GM23338 (cell line): ENCODE measurements at regions not wholly inside any gene's neighbourhood (a gene's known extent, or its start where the extent isn't known, plus 50 kb on each side); places are given as distances from the start of the nearest gene placed in this dataset.

ENCODE experiments used
- ATAC-seq: fragments of 200-7000 bp; cut with Tn5 transposase; 3 replicates; pipeline ENCODE4 v1.9.1; 2020
- DNase-seq: peaks from one replicate; pipeline ENCODE4 v3.0.0-alpha.2; 2015; ENCODE audit warnings: low spot score
- H2AFZ ChIP-seq: fragments of 200-600 bp; sonication (generic); 2 replicates; pipeline ENCODE4 v1.8.0; 2016; ENCODE audit warnings: antibody characterized with exemption, mild to moderate bottlenecking, moderate library complexity
- H3F3A ChIP-seq: fragments of 200-600 bp; sonication (generic); replicated peaks from 2 replicates; pipeline ENCODE4 v1.8.0; 2017; ENCODE audit warnings: antibody characterized with exemption, mixed run types, low read depth
- H3K27ac ChIP-seq: fragments of 200-600 bp; sonication (generic); 2 replicates; pipeline ENCODE4 v1.6.1; 2016; ENCODE audit warnings: low read depth
- H3K27me3 ChIP-seq: fragments of 200-600 bp; sonication (generic); 2 replicates; pipeline ENCODE4 v1.8.0; 2016; ENCODE audit warnings: mild to moderate bottlenecking, mixed run types, moderate library complexity; ENCODE audit not compliant: insufficient read depth
- H3K36me3 ChIP-seq: fragments of 200-600 bp; sonication (generic); 2 replicates; pipeline ENCODE4 v1.8.0; 2016; ENCODE audit warnings: mild to moderate bottlenecking; ENCODE audit not compliant: insufficient read depth
- H3K4me1 ChIP-seq: fragments of 200-600 bp; sonication (generic); 2 replicates; pipeline ENCODE4 v1.8.0; 2016; ENCODE audit warnings: mild to moderate bottlenecking, moderate library complexity; ENCODE audit not compliant: insufficient read depth
- H3K4me2 ChIP-seq: fragments of 200-600 bp; sonication (generic); 2 replicates; pipeline ENCODE4 v1.7.1; 2017; ENCODE audit warnings: mixed run types
- H3K4me3 ChIP-seq: fragments of 200-600 bp; sonication (generic); 2 replicates; pipeline ENCODE4 v1.6.1; 2016; ENCODE audit warnings: mixed run types
- H3K79me2 ChIP-seq: fragments of 200-600 bp; sonication (generic); replicated peaks from 2 replicates; pipeline ENCODE4 v1.8.0; 2017; ENCODE audit warnings: mild to moderate bottlenecking; ENCODE audit not compliant: insufficient read depth
- H3K9me2 ChIP-seq: fragments of 200-600 bp; sonication (generic); 2 replicates; pipeline ENCODE4 v1.8.0; 2017; ENCODE audit not compliant: insufficient read depth
- H4K20me1 ChIP-seq: fragments of 200-600 bp; sonication (generic); replicated peaks from 2 replicates; pipeline ENCODE4 v1.8.0; 2017; ENCODE audit warnings: mild to moderate bottlenecking; ENCODE audit not compliant: insufficient read depth
- H3K27ac Mint-ChIP-seq: 2 replicates; pipeline ENCODE4 v1.8.0; 2020; ENCODE audit warnings: inconsistent platforms, mild to moderate bottlenecking, moderate library complexity, mixed read lengths
- H3K27me3 Mint-ChIP-seq: 3 replicates; pipeline ENCODE4 v1.8.0; 2022; ENCODE audit warnings: low read depth, mild to moderate bottlenecking, moderate library complexity, mixed read lengths, inconsistent platforms; ENCODE audit not compliant: insufficient read depth, poor library complexity
- H3K36me3 Mint-ChIP-seq: 3 replicates; pipeline ENCODE4 v1.8.0; 2021; ENCODE audit warnings: low read depth, mild to moderate bottlenecking, inconsistent platforms, moderate library complexity, mixed read lengths
- H3K4me1 Mint-ChIP-seq: 3 replicates; pipeline ENCODE4 v1.8.0; 2020; ENCODE audit warnings: mild to moderate bottlenecking, inconsistent platforms, mixed read lengths
- H3K4me3 Mint-ChIP-seq: 3 replicates; pipeline ENCODE4 v1.8.0; 2021; ENCODE audit warnings: moderate library complexity, mild to moderate bottlenecking, inconsistent platforms, mixed read lengths
- H3K9me3 Mint-ChIP-seq: 3 replicates; pipeline ENCODE4 v1.8.0; 2020; ENCODE audit warnings: moderate library complexity, mild to moderate bottlenecking, inconsistent platforms, mixed read lengths
- CREB1 ChIP-seq: fragments of 250-450 bp; sonication (Bioruptor Pico); IDR thresholded peaks from 2 replicates; pipeline ENCODE4 v1.5.0; 2020; ENCODE audit warnings: low read depth, mild to moderate bottlenecking, moderate library complexity
- CTCF ChIP-seq, 2 experiments: fragments of 200-600 bp in 1 of 2; sonication (generic) in 1 of 2; conservative IDR thresholded peaks; 2 replicates each; pipeline versions ENCODE4 v1.5.1 to v1.6.1; 2016 to 2017; ENCODE audit warnings: antibody characterized with exemption in 2 of 2, low read depth in 2 of 2, mild to moderate bottlenecking in 2 of 2, moderate library complexity in 1 of 2
- ETS1 ChIP-seq: IDR thresholded peaks from 2 replicates; pipeline ENCODE4 v1.6.1; 2016; ENCODE audit warnings: antibody characterized with exemption
- EZH2 ChIP-seq: fragments of 200-600 bp; sonication (generic); IDR thresholded peaks from one replicate; pipeline ENCODE4 v1.8.0; 2017; ENCODE audit warnings: antibody characterized with exemption, mild to moderate bottlenecking, low read depth; ENCODE audit not compliant: unreplicated experiment
- EZH2phosphoT487 ChIP-seq: fragments of 200-600 bp; sonication (generic); IDR thresholded peaks from one replicate; pipeline ENCODE4 v1.8.1; 2018; ENCODE audit warnings: antibody characterized with exemption; ENCODE audit not compliant: unreplicated experiment
- JUNB ChIP-seq: IDR thresholded peaks from one replicate; pipeline ENCODE4 v1.6.1; 2016; ENCODE audit warnings: antibody characterized with exemption; ENCODE audit not compliant: unreplicated experiment
- NANOG ChIP-seq: IDR thresholded peaks from 2 replicates; pipeline ENCODE4 v1.6.1; 2016; ENCODE audit warnings: antibody characterized with exemption, borderline replicate concordance
- POLR2AphosphoS5 ChIP-seq: IDR thresholded peaks from 2 replicates; pipeline ENCODE4 v1.6.1; 2016; ENCODE audit warnings: antibody characterized with exemption, low read depth
- REST ChIP-seq: IDR thresholded peaks from one replicate; pipeline ENCODE4 v1.6.1; 2018; ENCODE audit warnings: antibody characterized with exemption; ENCODE audit not compliant: unreplicated experiment
- STAT1 ChIP-seq: IDR thresholded peaks from one replicate; pipeline ENCODE4 v1.6.1; 2016; ENCODE audit warnings: antibody characterized with exemption; ENCODE audit not compliant: unreplicated experiment
- ZNF114 ChIP-seq: fragments of 250-450 bp; sonication (Bioruptor Pico); IDR thresholded peaks from 2 replicates; pipeline ENCODE4 v1.5.0; 2020; ENCODE audit warnings: mild to moderate bottlenecking, moderate library complexity
- ZNF331 ChIP-seq: fragments of 250-450 bp; sonication (Bioruptor Pico); IDR thresholded peaks from 2 replicates; pipeline ENCODE4 v1.5.0; 2020; ENCODE audit warnings: low read depth, mild to moderate bottlenecking, moderate library complexity

- TF ChIP-seq REST, result no peak
- TF ChIP-seq JUNB, result no peak
- no peak for TF ChIP-seq CTCF (conservative IDR thresholded peaks at IDR 0.05; ENCODE audit: low read depth in 2 of 2)
Observed at GRCh38 chr7:17038783-17039170, 157.0 kb upstream of the AGR3 start (continued).

GRCh38 chr7:17039372-17039771, 157.6 kb upstream of the AGR3 start:
- Histone ChIP-seq H2AFZ (no peak overlapping the region), H3K79me2 (no peaks in the 10 kb centered on the region), H3K4me2 (no peak overlapping the region), H3K27me3 (no peaks in the 10 kb centered on the region), H3K4me3 (no peak overlapping the region), H3K36me3 (no peaks in the 10 kb centered on the region), H4K20me1 (no peaks in the 10 kb centered on the region), H3K9me2 (no peaks in the 10 kb centered on the region), H3F3A (no peaks in the 10 kb centered on the region), H3K4me1 (peaks cover 7% of the 10 kb centered on the region; the same call in 1 of the 2 replicates), H3K27ac (no peak overlapping the region)
- no peak for DNase-seq
- no peak for TF ChIP-seq REST
- TF ChIP-seq JUNB, result no peak
- H3K27me3 Mint-ChIP-seq, result peaks cover 2% of the 10 kb centered on the region
- H3K27ac Mint-ChIP-seq, result no peak overlapping the region
- ATAC-seq, result no peak
- H3K9me3 Mint-ChIP-seq, result no peaks in the 10 kb centered on the region
- no peaks in the 10 kb centered on the region for H3K36me3 Mint-ChIP-seq
- H3K4me1 Mint-ChIP-seq, result peaks cover 6% of the 10 kb centered on the region; the same call in 2 of the 3 replicates
- no peak overlapping the region for H3K4me3 Mint-ChIP-seq

- H3K4me1 Mint-ChIP-seq, result peaks cover 6% of the 10 kb centered on the region; the same call in 2 of the 3 replicates
- TF ChIP-seq EZH2 (no peak), STAT1 (no peak), EZH2phosphoT487 (no peak), CREB1 (CRISPR knock-in tag) (no peak), POLR2AphosphoS5 (no peak), ETS1 (no peak), ZNF114 (CRISPR knock-in tag) (no peak), NANOG (no peak), ZNF331 (CRISPR knock-in tag) (no peak)
Observed at GRCh38 chr7:17040716-17041115, 158.9 kb upstream of the AGR3 start.

More at GRCh38 chr7:17040716-17041115, 158.9 kb upstream of the AGR3 start:
- Mint-ChIP-seq H3K36me3 (no peaks in the 10 kb centered on the region), H3K9me3 (no peaks in the 10 kb centered on the region), H3K4me3 (no peak overlapping the region), H3K27me3 (peaks cover 2% of the 10 kb centered on the region), H3K27ac (no peak overlapping the region)
- Histone ChIP-seq H3K27ac (no peak overlapping the region), H3K9me2 (peaks cover 2% of the 10 kb centered on the region; the same call in 1 of the 2 replicates), H3F3A (no peaks in the 10 kb centered on the region), H3K79me2 (no peaks in the 10 kb centered on the region), H3K4me2 (no peak overlapping the region), H2AFZ (no peak overlapping the region), H3K27me3 (no peaks in the 10 kb centered on the region), H4K20me1 (no peaks in the 10 kb centered on the region), H3K4me3 (no peak overlapping the region), H3K36me3 (no peaks in the 10 kb centered on the region), H3K4me1 (peaks cover 7% of the 10 kb centered on the region; the same call in 1 of the 2 replicates)
- DNase-seq (no peak), ATAC-seq (no peak)
